Thoracic aorta (tissue), 2 donors: ENCODE measurements at regions not wholly inside any gene's neighbourhood (a gene's known extent, or its start where the extent isn't known, plus 50 kb on each side); places are given as distances from the start of the nearest gene placed in this dataset.

Experiments
- ATAC-seq: fragments of 150-250 bp; one replicate; pipeline ENCODE4 v1.8.0; 2017; ENCODE audit warnings: low read depth; ENCODE audit not compliant: insufficient number of reproducible peaks, low FRiP score
- DNase-seq: peaks from one replicate; pipeline ENCODE4 v3.0.0-alpha.2; 2020; ENCODE audit warnings: low spot score
- H3K27ac ChIP-seq, 2 donors: fragments of 200-600 bp; sonication (generic); 1 replicate in 1 of 2; 2 replicates in 1 of 2; pipeline ENCODE4 v1.5.1; 2016; ENCODE audit warnings: mild to moderate bottlenecking in 2 of 2, moderate library complexity in 2 of 2
- H3K27me3 ChIP-seq: fragments of 200-600 bp; sonication (generic); replicated peaks from 2 replicates; pipeline ENCODE4 v1.6.0; 2016; ENCODE audit warnings: mild to moderate bottlenecking; ENCODE audit not compliant: insufficient read depth
- H3K36me3 ChIP-seq: fragments of 200-600 bp; sonication (generic); one replicate; pipeline ENCODE4 v1.5.1; 2016
- H3K4me1 ChIP-seq, 2 donors: fragments of 200-600 bp; sonication (generic); 1 replicate in 1 of 2; 2 replicates in 1 of 2; pipeline versions ENCODE4 v1.5.1 to v1.6.0; 2016; ENCODE audit warnings: low read depth in 2 of 2, mild to moderate bottlenecking in 1 of 2; ENCODE audit not compliant: control insufficient read depth in 1 of 2
- H3K4me3 ChIP-seq: fragments of 200-600 bp; sonication (generic); 2 replicates; pipeline ENCODE4 v1.5.1; 2016; ENCODE audit warnings: mild to moderate bottlenecking
- H3K9me3 ChIP-seq: fragments of 200-600 bp; sonication (generic); 2 replicates; pipeline ENCODE4 v1.5.1; 2016
- TF ChIP-seq, protein P1 (sequence below): fragments of 200-600 bp; sonication (generic); IDR thresholded peaks from one replicate; pipeline ENCODE4 v1.5.1; 2019; ENCODE audit warnings: antibody characterized with exemption

DNA sequence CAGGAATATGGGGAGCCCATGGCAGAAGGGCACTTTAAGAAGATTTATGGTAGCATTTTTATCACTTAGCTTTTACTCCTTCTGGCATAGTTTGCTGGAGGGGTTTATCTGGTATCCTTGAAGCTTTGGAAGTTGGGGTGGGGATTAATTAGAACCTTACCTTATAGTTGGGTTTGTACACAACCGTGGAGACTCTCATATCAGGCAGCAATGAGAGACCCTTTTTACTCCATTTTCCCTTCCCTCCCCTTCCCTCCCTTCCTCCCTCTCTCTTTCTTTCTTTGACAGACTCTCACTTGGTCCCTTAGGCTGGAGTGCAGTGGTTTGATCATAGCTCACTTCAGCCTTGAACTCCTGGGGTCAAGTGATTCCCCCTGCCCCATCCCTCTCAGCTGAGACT lies 465.8 kb upstream of the PODXL start:
- H3K27ac ChIP-seq: no peak overlapping the region
- H3K9me3 ChIP-seq: no peaks in the 10 kb centered on the region
- H3K4me3 ChIP-seq: no peak overlapping the region
- H3K27me3 ChIP-seq: no peaks in the 10 kb centered on the region
- no peak for ATAC-seq
- DNase-seq: no peak
- TF ChIP-seq, protein P1, sequence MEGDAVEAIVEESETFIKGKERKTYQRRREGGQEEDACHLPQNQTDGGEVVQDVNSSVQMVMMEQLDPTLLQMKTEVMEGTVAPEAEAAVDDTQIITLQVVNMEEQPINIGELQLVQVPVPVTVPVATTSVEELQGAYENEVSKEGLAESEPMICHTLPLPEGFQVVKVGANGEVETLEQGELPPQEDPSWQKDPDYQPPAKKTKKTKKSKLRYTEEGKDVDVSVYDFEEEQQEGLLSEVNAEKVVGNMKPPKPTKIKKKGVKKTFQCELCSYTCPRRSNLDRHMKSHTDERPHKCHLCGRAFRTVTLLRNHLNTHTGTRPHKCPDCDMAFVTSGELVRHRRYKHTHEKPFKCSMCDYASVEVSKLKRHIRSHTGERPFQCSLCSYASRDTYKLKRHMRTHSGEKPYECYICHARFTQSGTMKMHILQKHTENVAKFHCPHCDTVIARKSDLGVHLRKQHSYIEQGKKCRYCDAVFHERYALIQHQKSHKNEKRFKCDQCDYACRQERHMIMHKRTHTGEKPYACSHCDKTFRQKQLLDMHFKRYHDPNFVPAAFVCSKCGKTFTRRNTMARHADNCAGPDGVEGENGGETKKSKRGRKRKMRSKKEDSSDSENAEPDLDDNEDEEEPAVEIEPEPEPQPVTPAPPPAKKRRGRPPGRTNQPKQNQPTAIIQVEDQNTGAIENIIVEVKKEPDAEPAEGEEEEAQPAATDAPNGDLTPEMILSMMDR: no peak
- peaks cover 6 to 24% of the 10 kb centered on the region in 2 donors for H3K4me1 ChIP-seq
- H3K36me3 ChIP-seq: no peaks in the 10 kb centered on the region

DNA sequence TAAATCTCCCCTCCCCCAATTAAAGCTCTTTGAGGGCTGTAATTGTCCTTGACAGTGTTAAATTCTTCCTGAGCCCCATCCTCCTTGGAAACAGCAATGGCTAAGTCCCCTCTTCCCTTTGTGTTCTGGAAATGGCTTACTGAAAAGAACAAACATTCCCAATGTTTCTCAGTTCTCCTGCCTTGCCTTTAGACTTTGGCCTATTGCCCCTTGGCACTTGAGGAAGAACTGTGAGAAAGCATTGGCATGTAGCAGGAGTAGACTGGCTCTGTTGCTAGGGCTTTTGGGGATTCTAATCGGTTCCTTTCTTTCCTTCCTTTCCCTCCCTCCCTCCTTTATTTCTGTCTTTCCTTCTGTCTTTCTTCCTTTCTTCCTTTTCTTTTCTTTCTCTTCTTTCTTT lies 463.3 kb upstream of the PODXL start:
- TF ChIP-seq, protein P1: no peak
- Histone ChIP-seq H3K9me3 (no peaks in the 10 kb centered on the region), H3K4me1 (peaks cover 6 to 24% of the 10 kb centered on the region in 2 donors), H3K27ac (peak overlapping the region; percentile 49 to 71), H3K27me3 (no peaks in the 10 kb centered on the region), H3K4me3 (no peak overlapping the region), H3K36me3 (no peaks in the 10 kb centered on the region)
- ATAC-seq (no peak), DNase-seq (no peak)

DNA sequence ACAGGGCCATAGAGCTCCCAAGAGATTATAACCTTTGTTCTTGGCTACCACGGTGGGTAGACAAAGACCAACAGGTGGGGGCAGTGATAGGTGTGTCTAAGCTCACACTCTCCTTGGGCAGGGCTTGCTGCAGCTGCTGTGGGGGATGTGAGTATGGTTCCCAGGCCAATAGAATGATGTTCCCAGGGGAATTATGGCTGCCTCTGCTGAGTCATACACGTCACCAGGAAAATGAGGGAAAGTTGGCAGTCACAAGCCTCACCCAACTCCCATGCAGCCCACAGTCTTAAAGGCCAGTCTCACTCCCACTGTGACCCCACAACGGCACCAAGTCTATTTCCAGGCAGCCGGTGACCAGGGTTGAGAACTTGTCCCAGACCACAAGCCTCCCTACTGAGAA lies 453.4 kb upstream of the PODXL start:
- DNase-seq: no peak

DNA sequence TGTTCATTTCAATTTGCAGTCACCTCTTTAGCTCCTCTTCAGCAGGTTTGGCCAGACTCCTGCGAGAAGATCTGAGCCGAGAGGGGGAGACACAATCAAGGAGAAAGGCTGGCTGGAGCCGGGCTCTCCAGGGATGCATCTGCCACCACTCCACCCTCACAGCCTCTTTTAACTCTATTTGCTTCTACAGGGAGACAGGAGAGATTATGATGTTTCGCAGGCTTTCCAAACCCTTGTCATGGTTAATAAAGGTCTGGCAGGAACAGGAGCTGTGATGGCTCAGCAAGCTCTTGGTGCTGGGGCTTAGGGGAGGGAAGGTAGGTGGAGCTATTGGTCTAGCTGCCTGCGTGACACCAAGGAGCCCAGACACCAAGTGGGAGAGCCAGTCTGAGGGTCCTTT lies 448.1 kb upstream of the PODXL start:
- Histone ChIP-seq H3K4me3 (no peak overlapping the region), H3K36me3 (no peaks in the 10 kb centered on the region), H3K9me3 (peaks cover 6% of the 10 kb centered on the region), H3K4me1 (peaks cover 0 to 7% of the 10 kb centered on the region in 2 donors), H3K27ac (no peak overlapping the region), H3K27me3 (no peaks in the 10 kb centered on the region)
- no peak for DNase-seq
- no peak for ATAC-seq
- TF ChIP-seq, protein P1: no peak

More for the DNA sequence above, 453.4 kb upstream of the PODXL start:
- H3K4me3 ChIP-seq: no peak overlapping the region
- no peaks in the 10 kb centered on the region for H3K27me3 ChIP-seq
- ATAC-seq: no peak
- H3K9me3 ChIP-seq: peaks cover 6% of the 10 kb centered on the region
- TF ChIP-seq, protein P1: no peak
- peaks cover 0 to 8% of the 10 kb centered on the region in 2 donors for H3K4me1 ChIP-seq
- H3K27ac ChIP-seq: no peak overlapping the region
- no peaks in the 10 kb centered on the region for H3K36me3 ChIP-seq

DNA sequence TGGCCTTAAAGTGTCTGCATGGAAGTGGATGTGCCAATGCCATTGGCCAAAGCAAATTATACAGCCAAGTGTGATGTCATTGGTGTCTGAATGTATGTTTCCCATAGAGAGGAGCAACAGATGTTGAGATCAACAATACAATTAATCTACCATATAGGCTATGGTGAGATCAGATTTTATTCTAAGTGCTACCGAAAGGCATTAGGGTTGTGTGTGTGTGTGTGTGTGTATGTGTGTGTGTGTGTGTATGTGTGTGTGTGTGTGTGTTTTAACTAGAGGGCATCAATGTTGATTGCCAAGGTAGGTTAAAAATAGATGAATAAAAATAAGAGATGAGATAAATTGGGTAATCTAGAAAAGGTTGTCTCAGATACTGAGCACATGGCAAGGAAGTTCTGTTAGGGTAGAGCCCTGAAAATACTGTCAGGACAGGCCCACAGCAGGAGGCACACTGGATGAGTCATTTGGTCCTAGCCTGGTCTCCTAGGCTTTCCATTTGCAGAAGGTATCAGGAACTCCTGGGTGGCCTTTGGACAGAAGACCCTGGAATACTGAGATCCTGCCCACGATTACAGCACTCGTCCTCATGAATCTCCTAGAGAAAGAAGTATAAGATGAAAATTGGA lies 446.0 kb upstream of the PODXL start:
- Histone ChIP-seq H3K36me3 (no peaks in the 10 kb centered on the region), H3K27me3 (no peaks in the 10 kb centered on the region), H3K4me3 (no peak overlapping the region), H3K27ac (no peak overlapping the region), H3K9me3 (no peaks in the 10 kb centered on the region), H3K4me1 (peaks cover 0 to 6% of the 10 kb centered on the region in 2 donors)
- DNase-seq: no peak
- TF ChIP-seq, protein P1: no peak
- no peak for ATAC-seq
